ENCODE measurements at regions not wholly inside any gene's neighbourhood (a gene's known extent, or its start where the extent isn't known, plus 50 kb on each side); places are given as distances from the start of the nearest gene placed in this dataset.

- no peak for DNase-seq (ENCODE audit: low read depth)
Observed at GRCh38 chr3:55242921-55243320, 244.2 kb downstream of the WNT5A start.

GRCh38 chr3:55241098-55241497, 246.0 kb downstream of the WNT5A start:
- no peak for DNase-seq (ENCODE audit: low read depth)

GRCh38 chr3:55235416-55235815, 251.7 kb downstream of the WNT5A start:
- no peak for DNase-seq (ENCODE audit: low read depth)

GRCh38 chr3:55226696-55227095, 260.4 kb downstream of the WNT5A start:
- no peak for DNase-seq (ENCODE audit: low read depth)

GRCh38 chr3:55218577-55218976, 268.5 kb downstream of the WNT5A start:
- DNase-seq (ENCODE audit: low read depth) = no peak

- DNase-seq (ENCODE audit: low read depth) = no peak
Observed at GRCh38 chr3:55207744-55208143, 279.4 kb downstream of the WNT5A start.

- no peak for DNase-seq (ENCODE audit: low read depth)
Observed at GRCh38 chr3:55205990-55206389, 278.1 kb upstream of the LRTM1 start.

- DNase-seq (ENCODE audit: low read depth) = no peak
Observed at GRCh38 chr3:55204417-55204816, 276.6 kb upstream of the LRTM1 start.

- DNase-seq (ENCODE audit: low read depth) = no peak
Observed at GRCh38 chr3:55203546-55203945, 275.7 kb upstream of the LRTM1 start.

- peak; percentile 35 for DNase-seq (ENCODE audit: low read depth)
Observed at GRCh38 chr3:55203006-55203405, 275.1 kb upstream of the LRTM1 start.

- peak; percentile 90 for DNase-seq (ENCODE audit: low read depth)
Observed at GRCh38 chr3:55202326-55202725, 274.5 kb upstream of the LRTM1 start.

- DNase-seq (ENCODE audit: low read depth) = no peak
Observed at GRCh38 chr3:55201779-55202178, 273.9 kb upstream of the LRTM1 start.

GRCh38 chr3:55200906-55201305, 273.0 kb upstream of the LRTM1 start:
- no peak for DNase-seq (ENCODE audit: low read depth)

GRCh38 chr3:55198554-55198953, 270.7 kb upstream of the LRTM1 start:
- peak; percentile 88 for DNase-seq (ENCODE audit: low read depth)

GRCh38 chr3:55197021-55197420, 269.2 kb upstream of the LRTM1 start:
- DNase-seq (ENCODE audit: low read depth) = no peak

GRCh38 chr3:55196495-55196894, 268.6 kb upstream of the LRTM1 start:
- DNase-seq (ENCODE audit: low read depth) = no peak

- DNase-seq (ENCODE audit: low read depth) = no peak
Observed at GRCh38 chr3:55194376-55194775, 266.5 kb upstream of the LRTM1 start.

- DNase-seq (ENCODE audit: low read depth) = peak; percentile 95
Observed at GRCh38 chr3:55191911-55192775, 264.3 kb upstream of the LRTM1 start.

GRCh38 chr3:55190331-55190730, 262.5 kb upstream of the LRTM1 start:
- no peak for DNase-seq (ENCODE audit: low read depth)

- DNase-seq (ENCODE audit: low read depth) = no peak
Observed at GRCh38 chr3:55189359-55189801, 261.5 kb upstream of the LRTM1 start.

- DNase-seq (ENCODE audit: low read depth) = no peak
Observed at GRCh38 chr3:55185380-55185779, 257.5 kb upstream of the LRTM1 start.

- DNase-seq (ENCODE audit: low read depth) = no peak
Observed at GRCh38 chr3:55183201-55183600, 255.3 kb upstream of the LRTM1 start.

GRCh38 chr3:55180936-55181535, 253.2 kb upstream of the LRTM1 start:
- DNase-seq (ENCODE audit: low read depth) = no peak

GRCh38 chr3:55180161-55180560, 252.3 kb upstream of the LRTM1 start:
- DNase-seq (ENCODE audit: low read depth) = no peak

All from HS-5 (cell line).